HL-60 (cell line): ENCODE measurements at regions not wholly inside any gene's neighbourhood (a gene's known extent, or its start where the extent isn't known, plus 50 kb on each side); places are given as distances from the start of the nearest gene placed in this dataset.

Experiments used
- DNase-seq, 2 experiments: peaks; one replicate each; pipeline ENCODE4 v3.0.0-alpha.2; 2010 to 2020; ENCODE audit warnings: low read depth in 1 of 2, low spot score in 1 of 2
- H3K27ac ChIP-seq: fragments of 250-450 bp; sonication (Bioruptor Pico); replicated peaks from 2 replicates; pipeline ENCODE4 v1.5.1; 2020; ENCODE audit warnings: mild to moderate bottlenecking, moderate library complexity
- H3K27me3 ChIP-seq: fragments of 250-450 bp; sonication (Bioruptor Pico); 2 replicates; pipeline ENCODE4 v1.5.1; 2021; ENCODE audit warnings: mild to moderate bottlenecking, moderate library complexity; ENCODE audit not compliant: insufficient read depth, poor library complexity, severe bottlenecking
- H3K4me3 ChIP-seq: replicated peaks from 2 replicates; pipeline ENCODE4 v1.5.1; 2011; ENCODE audit warnings: mild to moderate bottlenecking, control low read depth, low read length; ENCODE audit not compliant: insufficient read depth
- GABPA ChIP-seq: IDR thresholded peaks from 2 replicates; pipeline ENCODE4 v1.6.1; 2012; ENCODE audit warnings: low read depth
- POLR2AphosphoS5 ChIP-seq: IDR thresholded peaks from 2 replicates; pipeline ENCODE4 v1.6.1; 2012; ENCODE audit warnings: low read depth
- REST ChIP-seq: IDR thresholded peaks from 2 replicates; pipeline ENCODE4 v1.6.1; 2012; ENCODE audit warnings: low read depth; ENCODE audit not compliant: insufficient replicate concordance
- SPI1 ChIP-seq: IDR thresholded peaks from 2 replicates; pipeline ENCODE4 v1.6.1; 2012; ENCODE audit warnings: low read depth, mild to moderate bottlenecking, borderline replicate concordance
- TF ChIP-seq, protein P1 (sequence below): IDR thresholded peaks from one replicate; pipeline ENCODE4 v1.5.1; 2011; ENCODE audit warnings: low read length, control low read depth, inconsistent platforms; ENCODE audit not compliant: insufficient read depth

GRCh38 chr6:44558832-44559251 is 171.3 kb downstream of the CDC5L start:
- Histone ChIP-seq H3K4me3 (no peak overlapping the region), H3K27me3 (peaks cover 9% of the 10 kb centered on the region), H3K27ac (no peak overlapping the region)
- DNase-seq = no peak
- TF ChIP-seq POLR2AphosphoS5 = no peak
- no peak for TF ChIP-seq SPI1
- TF ChIP-seq REST = no peak
- no peak for TF ChIP-seq GABPA
- TF ChIP-seq, protein P1, sequence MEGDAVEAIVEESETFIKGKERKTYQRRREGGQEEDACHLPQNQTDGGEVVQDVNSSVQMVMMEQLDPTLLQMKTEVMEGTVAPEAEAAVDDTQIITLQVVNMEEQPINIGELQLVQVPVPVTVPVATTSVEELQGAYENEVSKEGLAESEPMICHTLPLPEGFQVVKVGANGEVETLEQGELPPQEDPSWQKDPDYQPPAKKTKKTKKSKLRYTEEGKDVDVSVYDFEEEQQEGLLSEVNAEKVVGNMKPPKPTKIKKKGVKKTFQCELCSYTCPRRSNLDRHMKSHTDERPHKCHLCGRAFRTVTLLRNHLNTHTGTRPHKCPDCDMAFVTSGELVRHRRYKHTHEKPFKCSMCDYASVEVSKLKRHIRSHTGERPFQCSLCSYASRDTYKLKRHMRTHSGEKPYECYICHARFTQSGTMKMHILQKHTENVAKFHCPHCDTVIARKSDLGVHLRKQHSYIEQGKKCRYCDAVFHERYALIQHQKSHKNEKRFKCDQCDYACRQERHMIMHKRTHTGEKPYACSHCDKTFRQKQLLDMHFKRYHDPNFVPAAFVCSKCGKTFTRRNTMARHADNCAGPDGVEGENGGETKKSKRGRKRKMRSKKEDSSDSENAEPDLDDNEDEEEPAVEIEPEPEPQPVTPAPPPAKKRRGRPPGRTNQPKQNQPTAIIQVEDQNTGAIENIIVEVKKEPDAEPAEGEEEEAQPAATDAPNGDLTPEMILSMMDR = no peak

- no peak overlapping the region for H3K27ac ChIP-seq
- TF ChIP-seq POLR2AphosphoS5 (no peak), REST (no peak), SPI1 (no peak), GABPA (no peak)
- TF ChIP-seq, protein P1 = no peak
- no peak for DNase-seq
Observed at GRCh38 chr6:44559486-44560270, 172.2 kb downstream of the CDC5L start.

GRCh38 chr6:44560458-44561059 is 173.1 kb downstream of the CDC5L start:
- TF ChIP-seq REST = no peak
- no peak for DNase-seq
- Histone ChIP-seq H3K4me3 (no peak overlapping the region), H3K27ac (no peak overlapping the region), H3K27me3 (peaks cover 9% of the 10 kb centered on the region)

More at GRCh38 chr6:44559486-44560270, 172.2 kb downstream of the CDC5L start:
- Histone ChIP-seq H3K4me3 (no peak overlapping the region), H3K27me3 (peaks cover 9% of the 10 kb centered on the region)
